ENCODE measurements at regions not wholly inside any gene's neighbourhood (a gene's known extent, or its start where the extent isn't known, plus 50 kb on each side); places are given as distances from the start of the nearest gene placed in this dataset.

- H3K4me3 ChIP-seq = no peak overlapping the region
- WGBS, 2 donors = 61 to 81% methylated on average over 1 of the region's 1 CpG
- no peaks in the 10 kb centered on the region for H3K27me3 ChIP-seq
- H3K4me1 ChIP-seq = no peaks in the 10 kb centered on the region
- H3K27ac ChIP-seq = no peak overlapping the region
- DNase-seq (no peak), ATAC-seq (ENCODE audit: low FRiP score in 2 of 2) (no peak)
- no peaks in the 10 kb centered on the region for H3K36me3 ChIP-seq
- H3K9me3 ChIP-seq = no peaks in the 10 kb centered on the region
- TF ChIP-seq CTCF (IDR thresholded peaks at IDR 0.05) (no peak), POLR2A (IDR thresholded peaks at IDR 0.05) (no peak), POLR2AphosphoS5 (IDR thresholded peaks at IDR 0.05) (no peak), EP300 (IDR thresholded peaks at IDR 0.05) (no peak)
Measured at GRCh38 chr3:159538507-159538906, 450.1 kb upstream of the IL12A start.

- no peak overlapping the region for H3K4me3 ChIP-seq
- H3K9me3 ChIP-seq = no peaks in the 10 kb centered on the region
- no peak for TF ChIP-seq POLR2A (IDR thresholded peaks at IDR 0.05)
- TF ChIP-seq POLR2AphosphoS5 (IDR thresholded peaks at IDR 0.05) = no peak
- TF ChIP-seq CTCF (IDR thresholded peaks at IDR 0.05) = no peak
- no peak for TF ChIP-seq EP300 (IDR thresholded peaks at IDR 0.05)
- ATAC-seq (ENCODE audit: low FRiP score in 2 of 2) (no peak), DNase-seq (no peak)
- 51 to 80% methylated on average over 2 of the region's 2 CpGs for WGBS, 2 donors
- no peaks in the 10 kb centered on the region for H3K27me3 ChIP-seq
- H3K4me1 ChIP-seq = no peaks in the 10 kb centered on the region
- H3K27ac ChIP-seq = no peak overlapping the region
- H3K36me3 ChIP-seq = no peaks in the 10 kb centered on the region
Measured at GRCh38 chr3:159540882-159541495, 447.6 kb upstream of the IL12A start.

GRCh38 chr3:159548675-159549335, 439.8 kb upstream of the IL12A start:
- H3K36me3 ChIP-seq = no peaks in the 10 kb centered on the region
- DNase-seq = no peak
- 85 to 87% methylated on average over 3 of the region's 3 CpGs for WGBS, 2 donors
- TF ChIP-seq POLR2A (IDR thresholded peaks at IDR 0.05) = no peak
- H3K27ac ChIP-seq = no peak overlapping the region
- no peaks in the 10 kb centered on the region for H3K9me3 ChIP-seq
- no peak overlapping the region for H3K4me3 ChIP-seq
- no peaks in the 10 kb centered on the region for H3K27me3 ChIP-seq
- no peak for ATAC-seq (ENCODE audit: low FRiP score in 2 of 2)
- H3K4me1 ChIP-seq = no peaks in the 10 kb centered on the region

- H3K4me1 ChIP-seq = no peaks in the 10 kb centered on the region
Measured at GRCh38 chr3:159555205-159555604, 433.4 kb upstream of the IL12A start.

GRCh38 chr3:159559771-159560170, 428.9 kb upstream of the IL12A start:
- H3K9me3 ChIP-seq = no peaks in the 10 kb centered on the region
- no peaks in the 10 kb centered on the region for H3K4me1 ChIP-seq
- ATAC-seq (ENCODE audit: low FRiP score in 2 of 2) (no peak), DNase-seq (no peak)
- H3K27me3 ChIP-seq = no peaks in the 10 kb centered on the region
- H3K36me3 ChIP-seq = no peaks in the 10 kb centered on the region
- WGBS, 2 donors = 74 to 77% methylated on average over 1 of the region's 1 CpG
- H3K27ac ChIP-seq = no peak overlapping the region
- TF ChIP-seq EP300 (IDR thresholded peaks at IDR 0.05) = no peak
- no peak for TF ChIP-seq POLR2AphosphoS5 (IDR thresholded peaks at IDR 0.05)
- TF ChIP-seq CTCF (IDR thresholded peaks at IDR 0.05) = no peak
- TF ChIP-seq POLR2A (IDR thresholded peaks at IDR 0.05) = no peak
- H3K4me3 ChIP-seq = no peak overlapping the region

More at GRCh38 chr3:159555205-159555604, 433.4 kb upstream of the IL12A start:
- TF ChIP-seq EP300 (IDR thresholded peaks at IDR 0.05) = no peak
- no peak for DNase-seq
- Histone ChIP-seq H3K27ac (no peak overlapping the region), H3K4me3 (no peak overlapping the region), H3K9me3 (no peaks in the 10 kb centered on the region), H3K27me3 (no peaks in the 10 kb centered on the region), H3K36me3 (no peaks in the 10 kb centered on the region)
- ATAC-seq (ENCODE audit: low FRiP score in 2 of 2) = no peak
